Neuronal stem cell (in vitro differentiated cells): ENCODE measurements at regions not wholly inside any gene's neighbourhood (a gene's known extent, or its start where the extent isn't known, plus 50 kb on each side); places are given as distances from the start of the nearest gene placed in this dataset.

Experiments
- DNase-seq: peaks from one replicate; pipeline ENCODE4 v3.0.0-alpha.2; 2013; ENCODE audit warnings: low spot score
- H2AFZ ChIP-seq: one replicate; pipeline ENCODE4 v1.6.1; 2013; ENCODE audit warnings: mild to moderate bottlenecking, low read length, inconsistent platforms
- H2AK5ac ChIP-seq: 2 replicates; pipeline ENCODE4 v1.6.1; 2013; ENCODE audit warnings: low read depth, mild to moderate bottlenecking, inconsistent platforms, low read length, moderate library complexity, mixed read lengths
- H2BK120ac ChIP-seq: 2 replicates; pipeline ENCODE4 v1.6.1; 2013; ENCODE audit warnings: low read depth, mild to moderate bottlenecking, inconsistent platforms, low read length, moderate library complexity, mixed read lengths
- H2BK12ac ChIP-seq: one replicate; pipeline ENCODE4 v1.6.1; 2013; ENCODE audit warnings: low read length, inconsistent platforms
- H2BK15ac ChIP-seq: 2 replicates; pipeline ENCODE4 v1.6.1; 2013; ENCODE audit warnings: mild to moderate bottlenecking, low read length, inconsistent platforms, mixed read lengths
- H2BK5ac ChIP-seq: one replicate; pipeline ENCODE4 v1.6.1; 2013; ENCODE audit warnings: inconsistent platforms, mild to moderate bottlenecking, low read length, moderate library complexity
- H3K14ac ChIP-seq: one replicate; pipeline ENCODE4 v1.6.1; 2013; ENCODE audit warnings: low read length, inconsistent platforms
- H3K18ac ChIP-seq: 2 replicates; pipeline ENCODE4 v1.6.1; 2013; ENCODE audit warnings: low read length, inconsistent platforms
- H3K23ac ChIP-seq: 2 replicates; pipeline ENCODE4 v1.6.1; 2013; ENCODE audit warnings: low read depth, mild to moderate bottlenecking, mixed read lengths, low read length, inconsistent platforms; ENCODE audit not compliant: poor library complexity
- H3K27ac ChIP-seq: replicated peaks from 3 replicates; pipeline ENCODE4 v1.5.1; 2013; ENCODE audit warnings: low read length, inconsistent platforms
- H3K27me3 ChIP-seq, 3 experiments: 2 replicates each; pipeline ENCODE4 v1.6.1; 2013; ENCODE audit warnings: low read length in 3 of 3, mild to moderate bottlenecking in 2 of 3, inconsistent platforms in 1 of 3, low read depth in 1 of 3, mixed read lengths in 1 of 3, moderate library complexity in 1 of 3; ENCODE audit not compliant: control insufficient read depth in 3 of 3, insufficient read depth in 3 of 3
- H3K36me3 ChIP-seq, 2 donors: replicated peaks in 1 of 2; 2 replicates each; pipeline ENCODE4 v1.6.1; 2013; ENCODE audit warnings: low read length in 2 of 2; ENCODE audit not compliant: control insufficient read depth in 2 of 2, insufficient read depth in 2 of 2
- H3K4ac ChIP-seq: 2 replicates; pipeline ENCODE4 v1.6.1; 2013; ENCODE audit warnings: inconsistent platforms, mild to moderate bottlenecking, low read length, moderate library complexity
- H3K4me1 ChIP-seq, 2 donors: 1 replicate in 1 of 2; 2 replicates in 1 of 2; pipeline ENCODE4 v1.6.1; 2013; ENCODE audit warnings: low read length in 2 of 2, low read depth in 1 of 2; ENCODE audit not compliant: control insufficient read depth in 2 of 2, insufficient read depth in 1 of 2
- H3K4me2 ChIP-seq: one replicate; pipeline ENCODE4 v1.6.1; 2013; ENCODE audit warnings: mild to moderate bottlenecking, low read length, inconsistent platforms; ENCODE audit not compliant: insufficient read depth, poor library complexity, severe bottlenecking
- H3K4me3 ChIP-seq, 2 donors: 2 replicates each; pipeline ENCODE4 v1.5.1; 2013; ENCODE audit warnings: low read length in 2 of 2, mild to moderate bottlenecking in 2 of 2, inconsistent platforms in 1 of 2, moderate library complexity in 1 of 2
- H3K79me1 ChIP-seq: one replicate; pipeline ENCODE4 v1.6.1; 2013; ENCODE audit warnings: low read depth, mild to moderate bottlenecking, inconsistent platforms, low read length, moderate library complexity
- H3K9ac ChIP-seq: one replicate; pipeline ENCODE4 v1.6.1; 2013; ENCODE audit warnings: mild to moderate bottlenecking, low read depth, low read length, inconsistent platforms; ENCODE audit not compliant: poor library complexity
- H3K9me3 ChIP-seq, 2 donors: replicated peaks in 1 of 2; 2 replicates each; pipeline versions ENCODE3 to v1.6.1; 2013; ENCODE audit warnings: low read length in 2 of 2, mild to moderate bottlenecking in 2 of 2, inconsistent platforms in 1 of 2, low read depth in 1 of 2, mixed read lengths in 1 of 2, moderate library complexity in 1 of 2; ENCODE audit not compliant: control insufficient read depth in 2 of 2, insufficient read depth in 1 of 2
- H4K8ac ChIP-seq: one replicate; pipeline ENCODE4 v1.6.1; 2013; ENCODE audit warnings: low read depth, mild to moderate bottlenecking, inconsistent platforms, low read length, moderate library complexity
- H4K91ac ChIP-seq: one replicate; pipeline ENCODE4 v1.6.1; 2013; ENCODE audit warnings: low read length, low read depth, mild to moderate bottlenecking, inconsistent platforms; ENCODE audit not compliant: poor library complexity
- WGBS, 2 donors: extraction: QIAGEN DNeasy Blood & Tissue Kit; methylation state at CpG; one replicate each; pipeline ENCODE4 v1.1.7; 2013; ENCODE audit warnings: missing lambda C conversion rate in 2 of 2, mixed read lengths in 1 of 2; ENCODE audit not compliant: insufficient read length in 2 of 2, insufficient replicate concordance in 1 of 2; ENCODE audit errors: extremely low coverage in 2 of 2; 5-methylcytosine and 5-hydroxymethylcytosine counted together

DNA sequence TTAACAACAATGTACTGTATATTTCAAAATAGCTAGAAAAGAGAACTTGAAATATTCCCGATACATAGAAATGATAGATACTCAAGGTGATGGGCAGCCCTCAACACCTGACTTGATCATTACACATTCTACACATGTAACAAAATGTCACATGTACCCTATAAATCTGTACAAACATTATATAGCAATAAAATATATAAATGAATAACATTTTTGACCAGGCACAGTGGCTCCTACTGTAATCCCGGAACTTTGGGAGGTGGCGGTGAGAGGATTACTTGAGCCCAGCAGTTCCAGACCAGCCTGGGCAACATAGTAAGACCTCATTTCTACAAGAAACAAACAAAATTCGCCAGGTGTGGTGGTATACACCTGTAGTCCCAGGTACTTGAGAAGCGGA is 659.5 kb upstream of the NRP1 start:
- no peak overlapping the region for H3K18ac ChIP-seq
- WGBS, 2 donors: no CpG with 5 or more reads among the region's 5 CpGs
- no peak overlapping the region for H4K8ac ChIP-seq
- no peaks in the 10 kb centered on the region for H3K79me1 ChIP-seq
- no peak overlapping the region for H3K4me3 ChIP-seq
- no peak overlapping the region for H2BK120ac ChIP-seq
- H3K23ac ChIP-seq: no peak overlapping the region
- H3K9ac ChIP-seq: no peak overlapping the region
- H3K4me2 ChIP-seq: no peak overlapping the region
- H3K27ac ChIP-seq: no peak overlapping the region
- no peak overlapping the region for H2BK12ac ChIP-seq
- no peak overlapping the region for H3K14ac ChIP-seq
- H2AK5ac ChIP-seq: no peak overlapping the region
- peaks cover 0 to 6% of the 10 kb centered on the region in 2 donors for H3K9me3 ChIP-seq
- H2AFZ ChIP-seq: no peak overlapping the region
- H3K27me3 ChIP-seq: no peaks in the 10 kb centered on the region
- H2BK5ac ChIP-seq: no peak overlapping the region
- no peak for DNase-seq
- no peak overlapping the region for H2BK15ac ChIP-seq
- peaks cover 0 to 2% of the 10 kb centered on the region in 2 donors for H3K4me1 ChIP-seq
- no peaks in the 10 kb centered on the region for H3K36me3 ChIP-seq
- H4K91ac ChIP-seq: no peak overlapping the region
- no peak overlapping the region for H3K4ac ChIP-seq

DNA sequence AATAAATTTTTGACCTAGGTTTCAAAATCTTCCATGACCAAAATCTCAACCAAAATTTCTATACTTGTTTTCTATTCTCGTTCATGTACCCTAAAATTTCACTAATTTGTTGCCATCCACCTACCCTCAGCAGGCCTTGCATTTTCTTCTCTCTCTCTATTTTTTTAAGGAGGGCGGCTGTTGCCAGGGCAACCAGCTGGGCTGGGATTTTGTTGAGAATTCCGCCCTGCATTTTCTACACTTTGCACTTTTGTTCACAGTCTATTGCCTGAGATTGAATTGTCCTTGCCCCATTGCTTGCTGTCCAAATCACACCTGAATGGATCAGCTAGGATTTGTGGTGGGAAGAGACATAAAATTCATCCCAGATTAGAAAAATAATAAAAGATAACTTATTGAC is 657.5 kb upstream of the NRP1 start:
- no peak overlapping the region for H2BK5ac ChIP-seq
- WGBS, 2 donors: no CpG with 5 or more reads among the region's 3 CpGs

DNA sequence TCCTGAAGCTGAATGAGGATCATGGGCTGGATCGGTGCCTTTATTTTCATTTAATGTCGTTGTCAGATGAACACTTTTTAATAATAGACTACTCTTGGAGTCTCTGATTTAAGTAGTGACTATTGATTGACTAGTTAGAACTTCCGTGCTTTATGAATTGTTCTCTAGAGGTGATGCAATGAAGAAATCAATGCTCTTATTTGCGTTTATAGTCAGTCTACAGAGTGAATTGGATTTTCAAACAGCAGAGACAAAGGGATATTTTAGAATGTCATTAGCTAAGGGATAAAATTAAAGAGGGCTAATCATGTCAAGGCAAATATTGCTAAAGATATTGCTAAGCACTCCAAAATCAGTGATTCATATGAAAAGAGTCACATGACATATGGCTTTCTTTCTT is 652.0 kb upstream of the NRP1 start:
- Histone ChIP-seq H3K27ac (no peak overlapping the region), H3K14ac (no peak overlapping the region), H2BK15ac (no peak overlapping the region), H2BK120ac (no peak overlapping the region), H2AFZ (no peak overlapping the region), H3K18ac (no peak overlapping the region), H3K4me3 (no peak overlapping the region), H2AK5ac (no peak overlapping the region), H2BK5ac (no peak overlapping the region), H3K4ac (no peak overlapping the region), H2BK12ac (no peak overlapping the region), H3K79me1 (no peaks in the 10 kb centered on the region), H3K23ac (no peak overlapping the region), H3K9ac (no peak overlapping the region), H3K27me3 (no peaks in the 10 kb centered on the region), H3K4me1 (peaks cover 0 to 9% of the 10 kb centered on the region in 2 donors), H3K4me2 (no peak overlapping the region), H3K36me3 (no peaks in the 10 kb centered on the region), H3K9me3 (peaks cover 0 to 13% of the 10 kb centered on the region in 2 donors), H4K91ac (no peak overlapping the region), H4K8ac (no peak overlapping the region)
- no CpG with 5 or more reads among the region's 4 CpGs for WGBS, 2 donors
- DNase-seq: no peak

More for the DNA sequence above, 657.5 kb upstream of the NRP1 start:
- Histone ChIP-seq H4K91ac (no peak overlapping the region), H3K18ac (no peak overlapping the region), H3K14ac (no peak overlapping the region), H3K9me3 (peaks cover 0 to 6% of the 10 kb centered on the region in 2 donors), H3K27me3 (no peaks in the 10 kb centered on the region), H3K9ac (no peak overlapping the region), H2BK120ac (no peak overlapping the region), H3K4me3 (no peak overlapping the region), H2AK5ac (no peak overlapping the region), H2BK12ac (no peak overlapping the region), H2AFZ (no peak overlapping the region), H4K8ac (no peak overlapping the region), H3K36me3 (no peaks in the 10 kb centered on the region), H3K27ac (no peak overlapping the region), H2BK15ac (no peak overlapping the region), H3K4me1 (peaks cover 0 to 2% of the 10 kb centered on the region in 2 donors), H3K4ac (no peak overlapping the region), H3K79me1 (no peaks in the 10 kb centered on the region), H3K4me2 (no peak overlapping the region), H3K23ac (no peak overlapping the region)
- no peak for DNase-seq

DNA sequence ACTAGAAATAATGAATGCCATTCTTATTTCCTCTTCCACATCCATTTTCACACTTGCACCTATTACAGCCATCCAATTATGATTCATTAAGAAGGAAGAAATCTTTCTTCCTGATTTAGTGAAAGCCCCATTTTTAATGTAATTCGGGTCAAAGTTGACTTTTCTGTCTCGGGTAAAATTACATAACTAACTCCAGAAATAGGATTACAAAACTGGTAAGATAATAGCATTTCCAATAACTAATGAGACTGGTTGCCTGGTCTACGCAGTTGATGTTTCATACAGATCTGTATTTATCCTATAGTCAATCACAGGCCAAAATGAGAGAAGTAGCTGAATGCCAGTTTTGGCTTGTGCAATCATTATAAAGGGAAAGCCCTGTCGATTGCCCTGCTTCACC is 651.5 kb upstream of the NRP1 start:
- H3K9ac ChIP-seq: no peak overlapping the region
- no peak overlapping the region for H2BK5ac ChIP-seq
- no peak overlapping the region for H2AFZ ChIP-seq
- H3K36me3 ChIP-seq: no peaks in the 10 kb centered on the region
- no peak overlapping the region for H2BK12ac ChIP-seq
- H3K18ac ChIP-seq: no peak overlapping the region
- peaks cover 0 to 9% of the 10 kb centered on the region in 2 donors for H3K4me1 ChIP-seq
- H3K9me3 ChIP-seq: peaks cover 0 to 9% of the 10 kb centered on the region in 2 donors
- H3K4ac ChIP-seq: no peak overlapping the region
- H4K8ac ChIP-seq: no peak overlapping the region
- WGBS, 2 donors: no CpG with 5 or more reads among the region's 4 CpGs
- H2BK120ac ChIP-seq: no peak overlapping the region
- H3K27ac ChIP-seq: no peak overlapping the region
- no peak for DNase-seq
- H3K14ac ChIP-seq: no peak overlapping the region
- H3K27me3 ChIP-seq: no peaks in the 10 kb centered on the region
- H2BK15ac ChIP-seq: no peak overlapping the region
- H2AK5ac ChIP-seq: no peak overlapping the region
- H3K23ac ChIP-seq: no peak overlapping the region
- no peaks in the 10 kb centered on the region for H3K79me1 ChIP-seq
- H3K4me3 ChIP-seq: no peak overlapping the region
- H3K4me2 ChIP-seq: no peak overlapping the region
- H4K91ac ChIP-seq: no peak overlapping the region
